HG03175 (cell line): ENCODE measurements at regions not wholly inside any gene's neighbourhood (a gene's known extent, or its start where the extent isn't known, plus 50 kb on each side); places are given as distances from the start of the nearest gene placed in this dataset.
"Not testable (repeated sequence)": the region's sequence is repeated elsewhere in the genome, so short reads cannot be mapped to it uniquely, and the experiment has no call there.

Experiments used
- ATAC-seq: cut with Tn5 transposase; IDR thresholded peaks from one replicate; pipeline ENCODE4 v1.9.1; 2021; ENCODE audit warnings: mild to moderate bottlenecking, moderate library complexity; ENCODE audit not compliant: unreplicated experiment

- not testable (repeated sequence) for ATAC-seq
Measured at GRCh38 chr7:3159926-3160325, 116.3 kb upstream of the CARD11 start.

- no peak for ATAC-seq
Measured at GRCh38 chr7:3162289-3162688, 118.6 kb upstream of the CARD11 start.

- not testable (repeated sequence) for ATAC-seq
Measured at GRCh38 chr7:3162798-3163197, 119.1 kb upstream of the CARD11 start.

GRCh38 chr7:3164380-3164792 is 120.7 kb upstream of the CARD11 start:
- no peak for ATAC-seq

GRCh38 chr7:3165681-3166580 is 122.3 kb upstream of the CARD11 start:
- ATAC-seq, result no peak

- ATAC-seq, result no peak
Measured at GRCh38 chr7:3167551-3167950, 123.9 kb upstream of the CARD11 start.

- ATAC-seq, result no peak
Measured at GRCh38 chr7:3168370-3168769, 124.7 kb upstream of the CARD11 start.

GRCh38 chr7:3168869-3169268 is 125.2 kb upstream of the CARD11 start:
- no peak for ATAC-seq

- ATAC-seq, result no peak
Measured at GRCh38 chr7:3172768-3173280, 128.2 kb upstream of the SDK1 start.

- no peak for ATAC-seq
Measured at GRCh38 chr7:3174515-3175284, 126.4 kb upstream of the SDK1 start.

- no peak for ATAC-seq
Measured at GRCh38 chr7:3175285-3175902, 125.7 kb upstream of the SDK1 start.

GRCh38 chr7:3176112-3177000 is 124.7 kb upstream of the SDK1 start:
- no peak for ATAC-seq

- no peak for ATAC-seq
Measured at GRCh38 chr7:3177271-3177670, 123.8 kb upstream of the SDK1 start.

GRCh38 chr7:3179456-3179855 is 121.6 kb upstream of the SDK1 start:
- ATAC-seq, result no peak

GRCh38 chr7:3180604-3181003 is 120.4 kb upstream of the SDK1 start:
- no peak for ATAC-seq

GRCh38 chr7:3182055-3182454 is 119.0 kb upstream of the SDK1 start:
- ATAC-seq, result not testable (repeated sequence)

GRCh38 chr7:3187444-3188040 is 113.5 kb upstream of the SDK1 start:
- ATAC-seq, result no peak

- ATAC-seq, result no peak
Measured at GRCh38 chr7:3188946-3189345, 112.1 kb upstream of the SDK1 start.

GRCh38 chr7:3191548-3191947 is 109.5 kb upstream of the SDK1 start:
- no peak for ATAC-seq

- no peak for ATAC-seq
Measured at GRCh38 chr7:3192669-3193068, 108.4 kb upstream of the SDK1 start.
